ENCODE measurements at regions not wholly inside any gene's neighbourhood (a gene's known extent, or its start where the extent isn't known, plus 50 kb on each side); places are given as distances from the start of the nearest gene placed in this dataset.
A peak's percentile ranks its signal among the peaks of the same experiment; 100 is the strongest.

DNA sequence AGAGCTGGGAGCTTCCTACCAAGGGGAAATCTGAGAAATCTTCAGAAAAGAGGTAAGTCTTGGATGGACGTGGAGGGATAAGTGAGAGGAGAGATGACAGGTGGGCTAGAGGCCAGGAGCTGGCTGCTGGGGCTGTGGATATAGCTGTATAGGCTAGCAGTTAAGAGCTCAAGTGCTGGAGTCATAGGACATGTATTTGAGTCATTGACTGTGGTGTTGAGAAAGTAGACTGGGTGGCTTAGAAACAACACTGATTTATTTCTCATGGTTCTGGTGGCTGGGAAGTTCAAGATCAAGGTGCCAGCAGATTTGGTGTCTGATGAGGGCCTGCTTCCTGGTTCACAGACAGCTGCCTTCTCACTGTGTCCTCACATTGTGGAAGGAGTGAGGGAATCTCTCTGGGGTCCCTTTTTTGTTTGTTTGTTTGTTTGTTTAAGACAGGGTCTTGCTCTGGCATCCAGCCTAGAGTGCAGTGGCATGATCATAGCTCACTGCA, 151.1 kb upstream of the FUT8 start:
- Histone ChIP-seq H3K4me1 (ENCODE audit: control insufficient read depth in 2 of 2, insufficient read depth in 2 of 2, low read length in 2 of 2) (peaks cover under 1 to 10% of the 10 kb centered on the region in 2 donors), H3K36me3 (ENCODE audit: control insufficient read depth in 2 of 2, insufficient read depth in 2 of 2, low read length in 1 of 2) (no peaks in the 10 kb centered on the region), H3K27ac (ENCODE audit: low read depth in 1 of 2, low read length in 1 of 2) (no peak overlapping the region), H3K9me3 (ENCODE audit: control insufficient read depth in 2 of 2, insufficient read depth in 1 of 2, low read length in 1 of 2) (peaks cover 0 to 6% of the 10 kb centered on the region in 2 donors), H3K4me3 (ENCODE audit: low read length in 2 of 2) (no peak overlapping the region), H3K27me3 (ENCODE audit: control insufficient read depth in 2 of 2, insufficient read depth in 1 of 2, low read length in 1 of 2) (no peaks in the 10 kb centered on the region)
- 90% methylated on average over 1 of the region's 1 CpG for WGBS
- no peak for DNase-seq (ENCODE audit: low read depth in 6 of 9, low spot score in 9 of 9)

DNA sequence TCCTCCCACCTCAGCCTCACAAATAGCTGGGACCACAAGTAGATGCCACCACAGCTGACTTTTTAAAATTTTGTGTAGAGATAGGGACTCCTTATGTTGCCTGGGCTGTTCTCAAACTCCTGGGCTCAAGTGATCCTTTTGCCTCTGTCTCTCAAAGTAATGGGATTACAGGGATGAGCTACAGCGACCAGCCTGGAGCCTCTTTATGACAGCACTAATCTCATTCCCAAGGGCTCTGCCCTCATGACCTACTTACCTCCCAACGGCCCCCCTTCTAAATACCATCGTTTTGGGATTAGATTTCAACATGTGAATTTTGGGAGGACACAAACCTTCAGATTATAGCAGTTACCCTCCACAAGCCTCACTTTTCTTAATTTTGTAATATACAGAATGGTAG, 150.6 kb upstream of the FUT8 start:
- no peaks in the 10 kb centered on the region for H3K36me3 ChIP-seq (ENCODE audit: control insufficient read depth in 2 of 2, insufficient read depth in 2 of 2, low read length in 1 of 2)
- no peak overlapping the region for H3K4me3 ChIP-seq (ENCODE audit: low read length in 2 of 2)
- no peaks in the 10 kb centered on the region for H3K27me3 ChIP-seq (ENCODE audit: control insufficient read depth in 2 of 2, insufficient read depth in 1 of 2, low read length in 1 of 2)
- H3K9me3 ChIP-seq (ENCODE audit: control insufficient read depth in 2 of 2, insufficient read depth in 1 of 2, low read length in 1 of 2): peaks cover 0 to 6% of the 10 kb centered on the region in 2 donors
- peaks cover 0 to 6% of the 10 kb centered on the region in 2 donors for H3K4me1 ChIP-seq (ENCODE audit: control insufficient read depth in 2 of 2, insufficient read depth in 2 of 2, low read length in 2 of 2)
- DNase-seq (ENCODE audit: low read depth in 6 of 9, low spot score in 9 of 9): no peak
- H3K27ac ChIP-seq (ENCODE audit: low read depth in 1 of 2, low read length in 1 of 2): no peak overlapping the region
- 90% methylated on average over 3 of the region's 3 CpGs for WGBS

DNA sequence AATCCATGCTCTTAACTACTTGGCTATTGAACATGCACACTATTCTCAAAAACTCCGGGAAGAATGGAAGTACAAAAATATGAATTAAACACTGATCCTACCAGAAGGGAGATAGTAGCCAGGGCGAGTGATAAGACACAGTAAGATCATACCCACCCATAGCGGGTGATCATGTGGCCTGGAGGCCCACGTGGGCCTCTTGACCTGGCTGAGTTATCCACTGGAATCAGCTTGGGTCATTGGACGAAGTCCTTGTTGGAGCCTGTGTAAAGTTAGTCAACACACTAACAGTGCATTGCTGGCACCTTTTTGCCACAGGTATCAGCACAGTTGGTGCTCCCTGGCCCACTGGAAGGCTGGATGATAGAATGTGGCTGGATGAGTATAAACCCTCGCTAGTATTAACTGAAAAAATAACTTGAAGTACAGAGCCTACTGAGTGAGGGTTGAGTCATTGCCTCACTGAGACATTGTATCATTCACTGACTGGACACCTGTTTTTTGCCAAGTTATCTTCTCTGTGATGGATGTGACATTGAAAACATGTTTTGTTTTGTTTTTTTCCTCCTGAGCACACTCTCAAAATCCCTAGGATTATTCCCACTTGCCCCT, 149.2 kb upstream of the FUT8 start:
- Histone ChIP-seq H3K27ac (ENCODE audit: low read depth in 1 of 2, low read length in 1 of 2) (no peak overlapping the region), H3K4me1 (ENCODE audit: control insufficient read depth in 2 of 2, insufficient read depth in 2 of 2, low read length in 2 of 2) (no peaks in the 10 kb centered on the region), H3K27me3 (ENCODE audit: control insufficient read depth in 2 of 2, insufficient read depth in 1 of 2, low read length in 1 of 2) (no peaks in the 10 kb centered on the region), H3K4me3 (ENCODE audit: low read length in 2 of 2) (no peak overlapping the region), H3K36me3 (ENCODE audit: control insufficient read depth in 2 of 2, insufficient read depth in 2 of 2, low read length in 1 of 2) (no peaks in the 10 kb centered on the region), H3K9me3 (ENCODE audit: control insufficient read depth in 2 of 2, insufficient read depth in 1 of 2, low read length in 1 of 2) (peaks cover 0 to 6% of the 10 kb centered on the region in 2 donors)
- no peak for DNase-seq (ENCODE audit: low read depth in 6 of 9, low spot score in 9 of 9)
- 97% methylated on average over 6 of the region's 6 CpGs for WGBS

DNA sequence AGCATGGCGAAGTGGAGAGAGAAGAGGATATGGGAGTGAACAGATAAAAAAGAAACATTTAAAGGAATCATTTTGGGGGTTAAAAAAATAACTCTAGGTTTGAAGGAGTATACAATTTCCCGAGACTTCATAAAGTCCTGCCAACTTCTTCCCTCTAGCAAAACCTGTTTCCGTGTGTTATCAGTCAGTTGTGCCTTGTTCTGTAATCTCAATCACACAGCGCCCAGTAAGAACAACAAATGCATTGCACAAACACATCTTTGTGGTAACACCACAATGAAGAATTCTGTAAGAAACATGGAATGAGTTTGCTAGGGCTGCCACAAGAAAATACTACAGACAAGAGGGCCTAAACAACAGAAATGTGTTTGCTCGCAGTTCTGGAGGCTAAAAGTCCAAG, 144.7 kb upstream of the FUT8 start:
- H3K4me3 ChIP-seq (ENCODE audit: low read length in 2 of 2): no peak overlapping the region
- no peaks in the 10 kb centered on the region for H3K9me3 ChIP-seq (ENCODE audit: control insufficient read depth in 2 of 2, insufficient read depth in 1 of 2, low read length in 1 of 2)
- WGBS: 95% methylated on average over 5 of the region's 5 CpGs
- H3K4me1 ChIP-seq (ENCODE audit: control insufficient read depth in 2 of 2, insufficient read depth in 2 of 2, low read length in 2 of 2): peaks cover 0 to 2% of the 10 kb centered on the region in 2 donors
- DNase-seq (ENCODE audit: low read depth in 6 of 9, low spot score in 9 of 9): no peak
- no peaks in the 10 kb centered on the region for H3K36me3 ChIP-seq (ENCODE audit: control insufficient read depth in 2 of 2, insufficient read depth in 2 of 2, low read length in 1 of 2)
- no peak overlapping the region for H3K27ac ChIP-seq (ENCODE audit: low read depth in 1 of 2, low read length in 1 of 2)
- H3K27me3 ChIP-seq (ENCODE audit: control insufficient read depth in 2 of 2, insufficient read depth in 1 of 2, low read length in 1 of 2): no peaks in the 10 kb centered on the region

DNA sequence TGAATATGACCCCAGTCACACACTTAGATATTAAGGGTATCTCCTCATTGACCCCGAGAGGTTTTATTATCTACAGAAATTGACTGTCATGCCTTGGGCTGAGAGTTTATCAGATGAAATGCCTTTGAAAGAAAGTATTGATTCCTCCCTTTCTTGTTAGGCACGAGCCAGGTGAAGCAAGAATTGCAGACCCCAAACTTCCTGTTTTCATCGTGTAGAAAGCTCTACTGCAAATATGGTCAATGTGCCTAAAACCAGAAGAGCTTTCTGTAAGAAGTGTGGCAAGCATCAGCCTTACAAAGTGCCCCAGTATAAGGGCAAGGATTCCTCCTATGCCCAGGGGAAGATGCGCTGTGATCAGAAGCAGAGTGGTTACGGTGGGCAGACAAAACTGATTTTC, 143.9 kb upstream of the FUT8 start:
- peaks cover 0 to 2% of the 10 kb centered on the region in 2 donors for H3K4me1 ChIP-seq (ENCODE audit: control insufficient read depth in 2 of 2, insufficient read depth in 2 of 2, low read length in 2 of 2)
- H3K27me3 ChIP-seq (ENCODE audit: control insufficient read depth in 2 of 2, insufficient read depth in 1 of 2, low read length in 1 of 2): no peaks in the 10 kb centered on the region
- no peak overlapping the region for H3K27ac ChIP-seq (ENCODE audit: low read depth in 1 of 2, low read length in 1 of 2)
- peak in 1 of 9 donors; percentile 30 for DNase-seq (ENCODE audit: low read depth in 6 of 9, low spot score in 9 of 9)
- H3K4me3 ChIP-seq (ENCODE audit: low read length in 2 of 2): no peak overlapping the region
- WGBS: 68% methylated on average over 5 of the region's 5 CpGs
- no peaks in the 10 kb centered on the region for H3K9me3 ChIP-seq (ENCODE audit: control insufficient read depth in 2 of 2, insufficient read depth in 1 of 2, low read length in 1 of 2)
- H3K36me3 ChIP-seq (ENCODE audit: control insufficient read depth in 2 of 2, insufficient read depth in 2 of 2, low read length in 1 of 2): no peaks in the 10 kb centered on the region

DNA sequence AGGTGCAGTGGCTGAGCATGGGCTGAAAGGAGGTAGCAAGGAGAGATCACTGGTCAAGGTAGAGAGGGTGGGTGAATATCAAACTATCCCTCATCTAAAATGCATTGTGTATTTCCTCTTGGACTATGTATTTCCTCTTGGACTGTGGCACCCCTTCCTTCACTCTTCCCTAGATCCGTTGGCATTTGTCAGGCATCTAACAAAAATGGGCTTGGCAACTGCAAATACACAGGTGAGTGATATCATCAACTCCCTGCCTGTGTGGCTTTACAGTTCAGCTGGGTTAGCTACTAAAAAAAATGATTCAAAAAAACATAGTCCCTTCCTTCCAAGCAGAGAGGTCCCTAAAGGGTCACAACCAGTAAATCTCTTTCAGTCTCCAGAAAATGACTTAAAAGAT, 142.8 kb upstream of the FUT8 start:
- no peak overlapping the region for H3K27ac ChIP-seq (ENCODE audit: low read depth in 1 of 2, low read length in 1 of 2)
- 96% methylated on average over 1 of the region's 1 CpG for WGBS
- no peak for DNase-seq (ENCODE audit: low read depth in 6 of 9, low spot score in 9 of 9)

DNA sequence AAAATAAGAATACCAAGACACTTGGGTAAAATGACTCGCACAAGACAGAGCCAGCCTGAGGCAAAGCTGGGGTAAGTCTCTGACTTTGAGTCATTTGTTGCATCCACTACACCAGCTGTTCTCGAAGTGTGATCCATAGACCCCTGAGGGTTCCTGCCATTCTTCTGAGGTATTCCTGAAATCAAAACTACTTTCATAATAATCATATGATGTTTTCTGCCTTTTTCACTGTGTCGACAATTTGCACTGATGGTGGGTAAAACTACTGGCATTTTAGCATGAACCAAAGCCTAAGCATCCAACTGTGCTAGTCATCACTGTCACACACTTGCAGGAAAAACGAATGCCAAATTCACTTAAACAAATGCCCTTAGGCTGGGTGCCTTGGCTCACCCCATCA, 135.5 kb upstream of the FUT8 start:
- WGBS: 97% methylated on average over 4 of the region's 4 CpGs
- Histone ChIP-seq H3K4me3 (ENCODE audit: low read length in 2 of 2) (no peak overlapping the region), H3K4me1 (ENCODE audit: control insufficient read depth in 2 of 2, insufficient read depth in 2 of 2, low read length in 2 of 2) (peaks cover 2 to 3% of the 10 kb centered on the region in 2 donors), H3K9me3 (ENCODE audit: control insufficient read depth in 2 of 2, insufficient read depth in 1 of 2, low read length in 1 of 2) (peaks cover 0 to 10% of the 10 kb centered on the region in 2 donors), H3K27ac (ENCODE audit: low read depth in 1 of 2, low read length in 1 of 2) (no peak overlapping the region), H3K27me3 (ENCODE audit: control insufficient read depth in 2 of 2, insufficient read depth in 1 of 2, low read length in 1 of 2) (no peaks in the 10 kb centered on the region), H3K36me3 (ENCODE audit: control insufficient read depth in 2 of 2, insufficient read depth in 2 of 2, low read length in 1 of 2) (no peaks in the 10 kb centered on the region)
- DNase-seq (ENCODE audit: low read depth in 6 of 9, low spot score in 9 of 9): no peak

More for the DNA sequence above, 142.8 kb upstream of the FUT8 start:
- H3K27me3 ChIP-seq (ENCODE audit: control insufficient read depth in 2 of 2, insufficient read depth in 1 of 2, low read length in 1 of 2): no peaks in the 10 kb centered on the region
- H3K9me3 ChIP-seq (ENCODE audit: control insufficient read depth in 2 of 2, insufficient read depth in 1 of 2, low read length in 1 of 2): no peaks in the 10 kb centered on the region
- H3K36me3 ChIP-seq (ENCODE audit: control insufficient read depth in 2 of 2, insufficient read depth in 2 of 2, low read length in 1 of 2): no peaks in the 10 kb centered on the region
- H3K4me1 ChIP-seq (ENCODE audit: control insufficient read depth in 2 of 2, insufficient read depth in 2 of 2, low read length in 2 of 2): peaks cover 0 to 2% of the 10 kb centered on the region in 2 donors
- H3K4me3 ChIP-seq (ENCODE audit: low read length in 2 of 2): no peak overlapping the region

DNA sequence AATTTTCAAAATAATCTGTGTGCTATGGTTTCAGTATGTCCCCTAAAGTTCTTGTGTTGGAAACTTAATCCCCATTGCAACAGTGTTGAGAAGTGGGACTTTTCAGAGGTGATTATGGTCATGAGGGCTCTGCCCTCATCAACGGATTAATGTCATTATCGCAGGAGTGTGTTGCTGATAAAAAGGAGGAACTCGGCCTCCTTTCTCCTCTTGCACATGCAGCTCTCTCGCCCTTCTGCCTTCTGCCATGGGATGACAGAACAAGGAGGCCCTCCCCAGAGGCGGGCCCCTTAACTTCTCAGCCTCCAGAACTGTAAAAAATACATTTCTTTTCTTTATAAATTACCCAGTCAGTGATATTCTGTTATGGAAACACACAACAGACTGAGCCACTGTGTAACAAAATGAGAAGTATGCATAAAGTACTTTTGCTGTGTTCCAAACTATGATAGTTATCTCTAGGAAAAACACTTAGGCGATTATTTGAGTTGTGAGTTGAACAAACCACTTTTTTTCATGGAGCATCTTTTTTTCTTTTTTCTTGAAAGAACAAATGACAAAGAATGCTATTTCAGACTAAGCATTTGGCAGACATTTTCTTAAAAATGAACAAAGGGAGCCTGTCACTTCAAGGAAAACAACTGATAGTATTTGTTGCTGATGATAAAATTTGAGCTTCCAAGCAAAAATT, 134.8 kb upstream of the FUT8 start:
- WGBS: 84% methylated on average over 6 of the region's 6 CpGs

DNA sequence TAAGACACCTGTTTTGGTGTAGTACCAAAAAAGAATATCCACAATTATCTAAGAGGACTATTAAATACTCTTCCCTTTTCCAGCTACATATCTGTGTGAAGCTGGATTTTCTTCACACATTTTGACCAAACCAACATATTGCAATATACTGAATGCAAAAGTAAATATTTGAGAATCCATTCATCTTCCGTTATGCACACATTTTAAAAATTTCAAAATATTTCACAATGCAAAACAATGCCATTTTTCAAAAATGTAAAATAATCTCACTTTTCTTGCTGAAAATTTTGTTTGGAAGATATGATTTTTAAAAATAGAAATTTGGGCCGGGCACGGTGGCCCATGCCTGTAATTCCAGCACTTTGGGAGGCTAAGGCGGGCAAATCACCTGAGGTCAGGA, 133.9 kb upstream of the FUT8 start:
- Histone ChIP-seq H3K27ac (ENCODE audit: low read depth in 1 of 2, low read length in 1 of 2) (no peak overlapping the region), H3K4me1 (ENCODE audit: control insufficient read depth in 2 of 2, insufficient read depth in 2 of 2, low read length in 2 of 2) (peaks cover 8 to 19% of the 10 kb centered on the region in 2 donors), H3K9me3 (ENCODE audit: control insufficient read depth in 2 of 2, insufficient read depth in 1 of 2, low read length in 1 of 2) (peaks cover 0 to 10% of the 10 kb centered on the region in 2 donors), H3K36me3 (ENCODE audit: control insufficient read depth in 2 of 2, insufficient read depth in 2 of 2, low read length in 1 of 2) (no peaks in the 10 kb centered on the region), H3K4me3 (ENCODE audit: low read length in 2 of 2) (no peak overlapping the region), H3K27me3 (ENCODE audit: control insufficient read depth in 2 of 2, insufficient read depth in 1 of 2, low read length in 1 of 2) (no peaks in the 10 kb centered on the region)
- WGBS: 98% methylated on average over 4 of the region's 4 CpGs
- no peak for DNase-seq (ENCODE audit: low read depth in 6 of 9, low spot score in 9 of 9)

More for the DNA sequence above, 134.8 kb upstream of the FUT8 start:
- Histone ChIP-seq H3K27me3 (ENCODE audit: control insufficient read depth in 2 of 2, insufficient read depth in 1 of 2, low read length in 1 of 2) (no peaks in the 10 kb centered on the region), H3K4me3 (ENCODE audit: low read length in 2 of 2) (no peak overlapping the region), H3K4me1 (ENCODE audit: control insufficient read depth in 2 of 2, insufficient read depth in 2 of 2, low read length in 2 of 2) (peaks cover 6 to 10% of the 10 kb centered on the region in 2 donors), H3K27ac (ENCODE audit: low read depth in 1 of 2, low read length in 1 of 2) (no peak overlapping the region), H3K9me3 (ENCODE audit: control insufficient read depth in 2 of 2, insufficient read depth in 1 of 2, low read length in 1 of 2) (peaks cover 0 to 10% of the 10 kb centered on the region in 2 donors), H3K36me3 (ENCODE audit: control insufficient read depth in 2 of 2, insufficient read depth in 2 of 2, low read length in 1 of 2) (no peaks in the 10 kb centered on the region)
- no peak for DNase-seq (ENCODE audit: low read depth in 6 of 9, low spot score in 9 of 9)

Measured in thymus (tissue), 11 donors.